H1 (cell line): ENCODE measurements at regions not wholly inside any gene's neighbourhood (a gene's known extent, or its start where the extent isn't known, plus 50 kb on each side); places are given as distances from the start of the nearest gene placed in this dataset.

Experiments
- CTCF ChIA-PET: fragments of 300-600 bp; sonication (Branson Sonifier 250); formaldehyde crosslinking; loops from one replicate; lab custom pipeline; 2021; ENCODE audit not compliant: partially characterized antibody; lab: Charles Lee
- POLR2A ChIA-PET: fragments of 300-600 bp; sonication (Branson Sonifier 250); formaldehyde crosslinking; loops from one replicate; lab custom pipeline; 2021; ENCODE audit warnings: inconsistent platforms; ENCODE audit not compliant: partially characterized antibody; lab: Charles Lee
- DNase-seq, 2 experiments: peaks; one replicate each; pipeline versions ENCODE4 v3.0.0 to v3.0.0-alpha.2; 2010 to 2022; ENCODE audit warnings: low spot score in 2 of 2, low read depth in 1 of 2, mixed read lengths in 1 of 2
- FAIRE-seq: peaks from 2 replicates; lab custom pipeline; 2011; peaks lifted over from hg19 to GRCh38; lab: Jason Lieb, UNC
- H2AFZ ChIP-seq: 2 replicates; pipeline ENCODE4 v1.8.1; 2012; ENCODE audit warnings: low read length, inconsistent platforms
- H2AK5ac ChIP-seq: 2 replicates; pipeline ENCODE4 v1.6.1; 2013; ENCODE audit warnings: low read depth, low read length
- H2BK120ac ChIP-seq: replicated peaks from 2 replicates; pipeline ENCODE3; 2013; ENCODE audit warnings: low read depth, low read length, inconsistent platforms
- H2BK12ac ChIP-seq: 2 replicates; pipeline ENCODE4 v1.6.1; 2013; ENCODE audit warnings: low read depth, low read length
- H2BK15ac ChIP-seq: 2 replicates; pipeline ENCODE4 v1.6.1; 2013; ENCODE audit warnings: low read length
- H2BK20ac ChIP-seq: 2 replicates; pipeline ENCODE4 v1.6.1; 2013; ENCODE audit warnings: low read length
- H2BK5ac ChIP-seq: 2 replicates; pipeline ENCODE4 v1.6.1; 2013; ENCODE audit warnings: low read depth, low read length
- H3K14ac ChIP-seq: 2 replicates; pipeline ENCODE4 v1.6.1; 2013; ENCODE audit warnings: inconsistent platforms; ENCODE audit not compliant: insufficient read length
- H3K18ac ChIP-seq: 2 replicates; pipeline ENCODE4 v1.6.1; 2013; ENCODE audit warnings: low read length; ENCODE audit errors: extremely low read depth
- H3K23ac ChIP-seq: 2 replicates; pipeline ENCODE4 v1.6.1; 2013; ENCODE audit warnings: inconsistent platforms; ENCODE audit not compliant: insufficient read length
- H3K23me2 ChIP-seq: 2 replicates; pipeline ENCODE4 v1.6.1; 2013; ENCODE audit warnings: low read depth, low read length
- H3K27ac ChIP-seq: 2 replicates; pipeline ENCODE4 v1.6.1; 2011; ENCODE audit warnings: low read depth, low read length, inconsistent platforms
- H3K27me3 ChIP-seq, 4 experiments: replicated peaks in 1 of 4; 1 replicate in 1 of 4; 2 replicates in 3 of 4; pipeline versions ENCODE4 v1.6.1 to v1.8.1; 2011 to 2013; ENCODE audit warnings: low read length in 3 of 4, mild to moderate bottlenecking in 3 of 4, inconsistent platforms in 2 of 4, mixed read lengths in 2 of 4, moderate library complexity in 1 of 4; ENCODE audit not compliant: control insufficient read depth in 3 of 4, insufficient read depth in 3 of 4; ENCODE audit errors: extremely low read depth in 1 of 4
- H3K36me3 ChIP-seq, 4 experiments: 2 replicates each; pipeline versions ENCODE4 v1.6.1 to v1.8.1; 2011 to 2013; ENCODE audit warnings: mild to moderate bottlenecking in 4 of 4, low read length in 3 of 4, moderate library complexity in 2 of 4, control low read depth in 1 of 4, inconsistent platforms in 1 of 4; ENCODE audit not compliant: insufficient read depth in 4 of 4, control insufficient read depth in 2 of 4
- H3K4ac ChIP-seq: replicated peaks from 2 replicates; pipeline ENCODE3; 2013; ENCODE audit warnings: low read length, low read depth, mixed read lengths, inconsistent platforms; ENCODE audit not compliant: insufficient read length
- H3K4me1 ChIP-seq, 4 experiments: replicated peaks in 1 of 4; 1 replicate in 1 of 4; 2 replicates in 3 of 4; pipeline versions ENCODE4 v1.6.1 to v1.8.1; 2011 to 2013; ENCODE audit warnings: low read length in 3 of 4, inconsistent platforms in 2 of 4, mixed read lengths in 1 of 4; ENCODE audit not compliant: insufficient read depth in 4 of 4, control insufficient read depth in 3 of 4
- H3K4me2 ChIP-seq, 2 experiments: 2 replicates each; pipeline versions ENCODE4 v1.6.1 to v1.8.1; 2011 to 2013; ENCODE audit warnings: low read depth in 2 of 2, low read length in 2 of 2, control low read depth in 1 of 2, inconsistent platforms in 1 of 2, mild to moderate bottlenecking in 1 of 2; ENCODE audit not compliant: insufficient read depth in 1 of 2
- H3K4me3 ChIP-seq, 4 experiments: fragments of 200-600, 300-600 bp in 1 of 4; sonication (generic), shearing (Covaris generic), sonication (Bioruptor Twin) in 1 of 4; 2 replicates each; pipeline versions ENCODE4 v1.5.1 to v1.8.1; 2011 to 2016; ENCODE audit warnings: low read length in 4 of 4, low read depth in 3 of 4, control low read depth in 2 of 4, inconsistent platforms in 2 of 4, mild to moderate bottlenecking in 2 of 4, mixed read lengths in 1 of 4, moderate library complexity in 1 of 4; ENCODE audit not compliant: insufficient read depth in 2 of 4; ENCODE audit errors: extremely low read depth in 1 of 4
- H3K56ac ChIP-seq: replicated peaks from 2 replicates; pipeline ENCODE3; 2013; ENCODE audit warnings: low read depth, mild to moderate bottlenecking, mixed read lengths, low read length, inconsistent platforms; ENCODE audit not compliant: insufficient read length
- H3K79me1 ChIP-seq: 2 replicates; pipeline ENCODE4 v1.6.1; 2013; ENCODE audit warnings: low read depth, low read length, control low read depth
- H3K79me2 ChIP-seq, 2 experiments: 2 replicates each; pipeline versions ENCODE4 v1.6.1 to v1.8.1; 2012 to 2013; ENCODE audit warnings: low read length in 2 of 2, mild to moderate bottlenecking in 2 of 2, inconsistent platforms in 1 of 2; ENCODE audit not compliant: insufficient read depth in 2 of 2, control insufficient read depth in 1 of 2
- H3K9ac ChIP-seq, 4 experiments: replicated peaks in 1 of 4; 1 replicate in 1 of 4; 2 replicates in 3 of 4; pipeline versions ENCODE4 v1.6.1 to v1.8.1; 2011 to 2013; ENCODE audit warnings: low read depth in 3 of 4, low read length in 3 of 4, control low read depth in 2 of 4, mild to moderate bottlenecking in 2 of 4, moderate library complexity in 2 of 4, inconsistent platforms in 1 of 4; ENCODE audit errors: extremely low read depth in 1 of 4
- H3K9me3 ChIP-seq, 2 experiments: 2 replicates each; pipeline versions ENCODE4 v1.6.1 to v1.8.1; 2012 to 2013; ENCODE audit warnings: mild to moderate bottlenecking in 2 of 2, moderate library complexity in 2 of 2, control low read depth in 1 of 2, inconsistent platforms in 1 of 2, low read depth in 1 of 2, low read length in 1 of 2, mixed read lengths in 1 of 2; ENCODE audit not compliant: insufficient read depth in 2 of 2
- H4K20me1 ChIP-seq, 2 experiments: replicated peaks in 1 of 2; 2 replicates each; pipeline versions ENCODE3 to v1.8.1; 2011 to 2013; ENCODE audit warnings: inconsistent platforms in 2 of 2, low read length in 2 of 2, mild to moderate bottlenecking in 1 of 2; ENCODE audit not compliant: insufficient read depth in 2 of 2, control insufficient read depth in 1 of 2
- H4K5ac ChIP-seq: 2 replicates; pipeline ENCODE4 v1.6.1; 2013; ENCODE audit warnings: low read length, low read depth, mixed read lengths, inconsistent platforms; ENCODE audit not compliant: insufficient read length
- H4K8ac ChIP-seq: 2 replicates; pipeline ENCODE4 v1.8.0; 2013; ENCODE audit warnings: mild to moderate bottlenecking, moderate library complexity, low read length, inconsistent platforms; ENCODE audit not compliant: insufficient read depth; ENCODE audit errors: extremely low read depth
- H4K91ac ChIP-seq: replicated peaks from 2 replicates; pipeline ENCODE3; 2013; ENCODE audit warnings: low read length, mixed read lengths, inconsistent platforms; ENCODE audit not compliant: insufficient read length
- CBX8 ChIP-seq: fragments of 300-800, 300-1000 bp; sonication (generic); IDR thresholded peaks from 2 replicates; pipeline ENCODE4 v1.7.1; 2016; ENCODE audit warnings: low read depth, low read length, borderline replicate concordance
- JUN ChIP-seq: IDR thresholded peaks from 2 replicates; pipeline ENCODE4 v1.6.1; 2011; ENCODE audit warnings: low read depth, mild to moderate bottlenecking, improper control_type of control experiment, low read length
- RFX5 ChIP-seq: IDR thresholded peaks from 2 replicates; pipeline ENCODE4 v1.6.1; 2011; ENCODE audit warnings: low read depth, low read length, improper control_type of control experiment, borderline replicate concordance
- WGBS, 2 experiments: shearing (Covaris generic) in 1 of 2; methylation state at CpG; one replicate each; pipeline versions ENCODE4 v1.1.6 to v1.1.7; 2013 to 2015; ENCODE audit warnings: low lambda C conversion rate in 2 of 2, mixed read lengths in 2 of 2, inconsistent platforms in 1 of 2, low coverage in 1 of 2, missing lambda C conversion rate in 1 of 2; ENCODE audit not compliant: insufficient replicate concordance in 2 of 2, insufficient coverage in 1 of 2, insufficient read length in 1 of 2; ENCODE audit errors: extremely low coverage in 1 of 2, missing lambda C conversion rate in 1 of 2; 5-methylcytosine and 5-hydroxymethylcytosine counted together
- TF ChIP-seq, protein P1 (sequence below), 3 experiments: IDR thresholded peaks; 1 replicate in 2 of 3; 2 replicates in 1 of 3; pipeline versions ENCODE4 v1.5.1 to v1.6.1; 2011; ENCODE audit warnings: low read length in 3 of 3, mild to moderate bottlenecking in 3 of 3, inconsistent platforms in 2 of 3, low read depth in 1 of 3, moderate library complexity in 1 of 3; ENCODE audit not compliant: insufficient read depth in 1 of 3; ENCODE audit errors: control extremely low read depth in 1 of 3

GRCh38 chr13:85632526-85633195 is 166.6 kb downstream of the SLITRK6 start:
- H4K8ac ChIP-seq = no peak overlapping the region
- H3K4me3 ChIP-seq = no peak overlapping the region
- H3K27ac ChIP-seq = no peak overlapping the region
- H3K14ac ChIP-seq = no peak overlapping the region
- no peak overlapping the region for H3K4me2 ChIP-seq
- no peak overlapping the region for H2AFZ ChIP-seq
- H3K4me1 ChIP-seq = 0 out of 7 replicates have a peak, but pooled peaks cover 0 to 2% (median 0%) of the 10 kb centered on the region in 4 experiments
- WGBS, 2 experiments = 94% methylated on average over 3 of the region's 3 CpGs; no CpG with 5 or more reads in 1 of the 2 experiments
- H2BK12ac ChIP-seq = no peak overlapping the region
- H3K23ac ChIP-seq = no peak overlapping the region
- no peaks in the 10 kb centered on the region for H3K79me2 ChIP-seq
- ChIA-PET POLR2A (no interaction called here), CTCF (no interaction called here)
- H3K18ac ChIP-seq = no peak overlapping the region
- no peak overlapping the region for H2AK5ac ChIP-seq
- H3K9ac ChIP-seq = no peak overlapping the region
- H2BK20ac ChIP-seq = no peak overlapping the region
- no peak overlapping the region for H3K56ac ChIP-seq
- H2BK120ac ChIP-seq = no peak overlapping the region
- no peaks in the 10 kb centered on the region for H3K23me2 ChIP-seq
- no peak overlapping the region for H4K91ac ChIP-seq
- H4K20me1 ChIP-seq = no peaks in the 10 kb centered on the region
- FAIRE-seq (no peak), DNase-seq (no peak)
- H2BK15ac ChIP-seq = no peak overlapping the region
- H3K79me1 ChIP-seq = no peaks in the 10 kb centered on the region
- no peaks in the 10 kb centered on the region for H3K36me3 ChIP-seq
- H3K9me3 ChIP-seq = no peaks in the 10 kb centered on the region; a peak in 1 of 4 replicates
- H4K5ac ChIP-seq = no peak overlapping the region
- no peak overlapping the region for H3K4ac ChIP-seq
- no peak overlapping the region for H2BK5ac ChIP-seq
- H3K27me3 ChIP-seq = no peaks in the 10 kb centered on the region
- TF ChIP-seq JUN (no peak), RFX5 (no peak), CBX8 (no peak)
- TF ChIP-seq, protein P1, sequence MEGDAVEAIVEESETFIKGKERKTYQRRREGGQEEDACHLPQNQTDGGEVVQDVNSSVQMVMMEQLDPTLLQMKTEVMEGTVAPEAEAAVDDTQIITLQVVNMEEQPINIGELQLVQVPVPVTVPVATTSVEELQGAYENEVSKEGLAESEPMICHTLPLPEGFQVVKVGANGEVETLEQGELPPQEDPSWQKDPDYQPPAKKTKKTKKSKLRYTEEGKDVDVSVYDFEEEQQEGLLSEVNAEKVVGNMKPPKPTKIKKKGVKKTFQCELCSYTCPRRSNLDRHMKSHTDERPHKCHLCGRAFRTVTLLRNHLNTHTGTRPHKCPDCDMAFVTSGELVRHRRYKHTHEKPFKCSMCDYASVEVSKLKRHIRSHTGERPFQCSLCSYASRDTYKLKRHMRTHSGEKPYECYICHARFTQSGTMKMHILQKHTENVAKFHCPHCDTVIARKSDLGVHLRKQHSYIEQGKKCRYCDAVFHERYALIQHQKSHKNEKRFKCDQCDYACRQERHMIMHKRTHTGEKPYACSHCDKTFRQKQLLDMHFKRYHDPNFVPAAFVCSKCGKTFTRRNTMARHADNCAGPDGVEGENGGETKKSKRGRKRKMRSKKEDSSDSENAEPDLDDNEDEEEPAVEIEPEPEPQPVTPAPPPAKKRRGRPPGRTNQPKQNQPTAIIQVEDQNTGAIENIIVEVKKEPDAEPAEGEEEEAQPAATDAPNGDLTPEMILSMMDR (IDR thresholded peaks at IDR 0.05; ENCODE audit: control extremely low read depth in 1 of 3, insufficient read depth in 1 of 3, low read depth in 1 of 3, low read length in 3 of 3) = no peak
